Liver (tissue), 8 donors: ENCODE measurements at regions not wholly inside any gene's neighbourhood (a gene's known extent, or its start where the extent isn't known, plus 50 kb on each side); places are given as distances from the start of the nearest gene placed in this dataset.

Experiments used
- DNase-seq: peaks from one replicate; pipeline ENCODE4 v3.0.0-alpha.2; 2017; ENCODE audit warnings: low spot score
- H3K27ac ChIP-seq, 2 donors: one replicate each; pipeline ENCODE4 v1.7.0; 2013; ENCODE audit warnings: inconsistent platforms in 2 of 2, low read length in 2 of 2, control low read depth in 1 of 2, low read depth in 1 of 2, mild to moderate bottlenecking in 1 of 2
- H3K27me3 ChIP-seq, 4 donors: one replicate each; pipeline versions ENCODE4 v1.6.1 to v1.7.0; 2013; ENCODE audit warnings: low read length in 3 of 4, inconsistent platforms in 1 of 4, mild to moderate bottlenecking in 1 of 4, moderate library complexity in 1 of 4; ENCODE audit not compliant: control insufficient read depth in 4 of 4, insufficient read depth in 4 of 4
- H3K36me3 ChIP-seq, 4 donors: one replicate each; pipeline versions ENCODE4 v1.6.1 to v1.7.0; 2013; ENCODE audit warnings: low read length in 3 of 4, mild to moderate bottlenecking in 3 of 4, low read depth in 1 of 4, moderate library complexity in 1 of 4; ENCODE audit not compliant: control insufficient read depth in 4 of 4, insufficient read depth in 3 of 4
- H3K4me1 ChIP-seq, 4 donors: one replicate each; pipeline versions ENCODE4 v1.6.1 to v1.7.0; 2013; ENCODE audit warnings: low read length in 3 of 4, mild to moderate bottlenecking in 3 of 4, moderate library complexity in 1 of 4; ENCODE audit not compliant: control insufficient read depth in 4 of 4, insufficient read depth in 4 of 4
- H3K4me3 ChIP-seq, 3 donors: one replicate each; pipeline versions ENCODE4 v1.6.1 to v1.7.0; 2013; ENCODE audit warnings: low read length in 3 of 3, control low read depth in 1 of 3, low read depth in 1 of 3, mild to moderate bottlenecking in 1 of 3
- H3K9ac ChIP-seq, 2 donors: one replicate each; pipeline ENCODE4 v1.7.0; 2013; ENCODE audit warnings: low read length in 2 of 2, mild to moderate bottlenecking in 2 of 2, moderate library complexity in 2 of 2, control low read depth in 1 of 2, low read depth in 1 of 2
- H3K9me3 ChIP-seq, 4 donors: one replicate each; pipeline versions ENCODE4 v1.6.1 to v1.7.0; 2013; ENCODE audit warnings: low read length in 3 of 4; ENCODE audit not compliant: control insufficient read depth in 4 of 4
- FOXA1 ChIP-seq: IDR thresholded peaks from 2 replicates; pipeline ENCODE4 v1.6.1; 2016; ENCODE audit warnings: antibody characterized with exemption
- FOXA2 ChIP-seq: IDR thresholded peaks from 2 replicates; pipeline ENCODE4 v1.6.1; 2016; ENCODE audit warnings: antibody characterized with exemption
- GABPA ChIP-seq, 2 donors: IDR thresholded peaks in 1 of 2; conservative IDR thresholded peaks in 1 of 2; 2 replicates each; pipeline ENCODE4 v1.6.1; 2016; ENCODE audit warnings: antibody characterized with exemption in 2 of 2, mild to moderate bottlenecking in 1 of 2, moderate library complexity in 1 of 2
- HNF4A ChIP-seq, 2 donors: conservative IDR thresholded peaks; 2 replicates each; pipeline ENCODE4 v1.6.1; 2016; ENCODE audit warnings: antibody characterized with exemption in 2 of 2, mild to moderate bottlenecking in 2 of 2
- HNF4G ChIP-seq: IDR thresholded peaks from 2 replicates; pipeline ENCODE4 v1.6.1; 2016; ENCODE audit warnings: antibody characterized with exemption
- JUND ChIP-seq, 2 donors: IDR thresholded peaks; 2 replicates each; pipeline ENCODE4 v1.6.1; 2016; ENCODE audit warnings: antibody characterized with exemption in 2 of 2
- NR2F2 ChIP-seq: IDR thresholded peaks from 2 replicates; pipeline ENCODE4 v1.6.1; 2016; ENCODE audit warnings: antibody characterized with exemption
- RAD21 ChIP-seq, 2 donors: IDR thresholded peaks; 2 replicates each; pipeline ENCODE4 v1.6.1; 2016; ENCODE audit warnings: antibody characterized with exemption in 2 of 2, mild to moderate bottlenecking in 2 of 2
- SP1 ChIP-seq: IDR thresholded peaks from 2 replicates; pipeline ENCODE4 v1.6.1; 2018; ENCODE audit warnings: antibody characterized with exemption, mild to moderate bottlenecking
- TAF1 ChIP-seq: conservative IDR thresholded peaks from 2 replicates; pipeline ENCODE4 v1.6.1; 2016; ENCODE audit warnings: antibody characterized with exemption, mild to moderate bottlenecking
- YY1 ChIP-seq: IDR thresholded peaks from 2 replicates; pipeline ENCODE4 v1.6.1; 2016; ENCODE audit warnings: antibody characterized with exemption, mild to moderate bottlenecking
- WGBS: extraction: QIAGEN DNeasy Blood & Tissue Kit; methylation state at CpG from one replicate; pipeline ENCODE4 v1.1.7; 2013; 5-methylcytosine and 5-hydroxymethylcytosine counted together
- TF ChIP-seq, protein P1 (sequence below): IDR thresholded peaks from 2 replicates; pipeline ENCODE4 v1.6.1; 2016; ENCODE audit warnings: antibody characterized with exemption
- TF ChIP-seq, protein P2 (sequence below): IDR thresholded peaks from 2 replicates; pipeline ENCODE4 v1.6.1; 2016; ENCODE audit warnings: antibody characterized with exemption
- TF ChIP-seq, protein P3 (sequence below): fragments of 150-350 bp; IDR thresholded peaks from 2 replicates; pipeline ENCODE4 v1.5.1; 2017; ENCODE audit warnings: improper control_type of control experiment, low read depth, low read length; ENCODE audit not compliant: missing input control
- TF ChIP-seq, protein P4 (sequence below): IDR thresholded peaks from 2 replicates; pipeline ENCODE4 v1.6.1; 2016; ENCODE audit warnings: antibody characterized with exemption, mild to moderate bottlenecking
- TF ChIP-seq, protein P5 (sequence below): IDR thresholded peaks from 2 replicates; pipeline ENCODE4 v1.6.1; 2016; ENCODE audit warnings: antibody characterized with exemption
- donor health status: healthy.
- donor health status: healthy.
- donor health status: healthy.
- donor health status: healthy.
- donor health status: healthy.

DNA sequence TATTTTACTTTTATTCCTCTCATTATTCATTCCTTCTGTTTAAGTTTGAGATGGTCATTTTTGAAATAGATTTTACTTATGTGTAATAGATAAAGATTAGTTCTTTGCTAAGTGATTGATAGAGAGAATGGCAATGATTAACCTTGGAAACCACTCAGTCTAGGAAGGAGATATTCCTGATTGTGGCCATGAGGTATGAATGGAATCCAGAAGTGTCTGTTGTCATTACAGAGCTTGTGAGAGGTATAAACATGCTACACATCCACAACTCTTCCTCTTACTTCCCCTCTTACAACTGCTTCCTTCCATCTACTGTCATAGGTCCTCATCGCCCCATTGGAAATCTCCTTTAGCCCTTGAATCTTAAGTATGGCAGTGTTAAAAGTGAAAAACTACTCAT is 988.8 kb upstream of the B3GALT2 start (continued):
- TF ChIP-seq, protein P1, sequence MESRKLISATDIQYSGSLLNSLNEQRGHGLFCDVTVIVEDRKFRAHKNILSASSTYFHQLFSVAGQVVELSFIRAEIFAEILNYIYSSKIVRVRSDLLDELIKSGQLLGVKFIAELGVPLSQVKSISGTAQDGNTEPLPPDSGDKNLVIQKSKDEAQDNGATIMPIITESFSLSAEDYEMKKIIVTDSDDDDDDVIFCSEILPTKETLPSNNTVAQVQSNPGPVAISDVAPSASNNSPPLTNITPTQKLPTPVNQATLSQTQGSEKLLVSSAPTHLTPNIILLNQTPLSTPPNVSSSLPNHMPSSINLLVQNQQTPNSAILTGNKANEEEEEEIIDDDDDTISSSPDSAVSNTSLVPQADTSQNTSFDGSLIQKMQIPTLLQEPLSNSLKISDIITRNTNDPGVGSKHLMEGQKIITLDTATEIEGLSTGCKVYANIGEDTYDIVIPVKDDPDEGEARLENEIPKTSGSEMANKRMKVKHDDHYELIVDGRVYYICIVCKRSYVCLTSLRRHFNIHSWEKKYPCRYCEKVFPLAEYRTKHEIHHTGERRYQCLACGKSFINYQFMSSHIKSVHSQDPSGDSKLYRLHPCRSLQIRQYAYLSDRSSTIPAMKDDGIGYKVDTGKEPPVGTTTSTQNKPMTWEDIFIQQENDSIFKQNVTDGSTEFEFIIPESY = no peak
- TF ChIP-seq GABPA (IDR thresholded peaks at IDR 0.05 in 1 of 2, conservative IDR thresholded peaks at IDR 0.05 in 1 of 2) (no peak), FOXA1 (no peak), SP1 (no peak), RAD21 (IDR thresholded peaks at IDR 0.05) (no peak), HNF4G (no peak), FOXA2 (no peak), NR2F2 (no peak)
- TF ChIP-seq, protein P2, sequence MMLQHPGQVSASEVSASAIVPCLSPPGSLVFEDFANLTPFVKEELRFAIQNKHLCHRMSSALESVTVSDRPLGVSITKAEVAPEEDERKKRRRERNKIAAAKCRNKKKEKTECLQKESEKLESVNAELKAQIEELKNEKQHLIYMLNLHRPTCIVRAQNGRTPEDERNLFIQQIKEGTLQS = no peak

DNA sequence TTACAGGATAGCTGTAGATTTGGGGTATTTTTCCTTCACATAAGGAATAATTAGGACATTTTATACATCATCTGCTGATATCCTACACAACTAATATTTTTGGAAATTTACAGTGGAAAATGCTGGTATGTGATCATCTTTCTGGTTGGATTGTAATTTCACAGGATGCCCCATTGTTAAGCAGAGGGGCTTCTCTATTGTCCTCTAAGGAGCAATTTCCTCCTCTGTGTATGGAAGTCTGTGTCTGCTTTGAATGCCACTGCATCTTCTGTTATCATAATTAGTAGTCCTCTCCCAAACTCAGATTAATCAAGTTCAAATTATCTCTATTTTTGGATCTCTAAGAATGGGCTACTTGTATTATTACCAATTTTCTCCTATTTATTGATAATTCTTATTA is 988.1 kb upstream of the B3GALT2 start:
- Histone ChIP-seq H3K4me1 (no peaks in the 10 kb centered on the region), H3K27ac (no peak overlapping the region), H3K27me3 (no peaks in the 10 kb centered on the region), H3K9me3 (no peaks in the 10 kb centered on the region), H3K4me3 (no peak overlapping the region), H3K9ac (no peak overlapping the region), H3K36me3 (no peaks in the 10 kb centered on the region)
- no peak for DNase-seq
- TF ChIP-seq, protein P3, sequence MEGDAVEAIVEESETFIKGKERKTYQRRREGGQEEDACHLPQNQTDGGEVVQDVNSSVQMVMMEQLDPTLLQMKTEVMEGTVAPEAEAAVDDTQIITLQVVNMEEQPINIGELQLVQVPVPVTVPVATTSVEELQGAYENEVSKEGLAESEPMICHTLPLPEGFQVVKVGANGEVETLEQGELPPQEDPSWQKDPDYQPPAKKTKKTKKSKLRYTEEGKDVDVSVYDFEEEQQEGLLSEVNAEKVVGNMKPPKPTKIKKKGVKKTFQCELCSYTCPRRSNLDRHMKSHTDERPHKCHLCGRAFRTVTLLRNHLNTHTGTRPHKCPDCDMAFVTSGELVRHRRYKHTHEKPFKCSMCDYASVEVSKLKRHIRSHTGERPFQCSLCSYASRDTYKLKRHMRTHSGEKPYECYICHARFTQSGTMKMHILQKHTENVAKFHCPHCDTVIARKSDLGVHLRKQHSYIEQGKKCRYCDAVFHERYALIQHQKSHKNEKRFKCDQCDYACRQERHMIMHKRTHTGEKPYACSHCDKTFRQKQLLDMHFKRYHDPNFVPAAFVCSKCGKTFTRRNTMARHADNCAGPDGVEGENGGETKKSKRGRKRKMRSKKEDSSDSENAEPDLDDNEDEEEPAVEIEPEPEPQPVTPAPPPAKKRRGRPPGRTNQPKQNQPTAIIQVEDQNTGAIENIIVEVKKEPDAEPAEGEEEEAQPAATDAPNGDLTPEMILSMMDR = no peak
- TF ChIP-seq, protein P4, sequence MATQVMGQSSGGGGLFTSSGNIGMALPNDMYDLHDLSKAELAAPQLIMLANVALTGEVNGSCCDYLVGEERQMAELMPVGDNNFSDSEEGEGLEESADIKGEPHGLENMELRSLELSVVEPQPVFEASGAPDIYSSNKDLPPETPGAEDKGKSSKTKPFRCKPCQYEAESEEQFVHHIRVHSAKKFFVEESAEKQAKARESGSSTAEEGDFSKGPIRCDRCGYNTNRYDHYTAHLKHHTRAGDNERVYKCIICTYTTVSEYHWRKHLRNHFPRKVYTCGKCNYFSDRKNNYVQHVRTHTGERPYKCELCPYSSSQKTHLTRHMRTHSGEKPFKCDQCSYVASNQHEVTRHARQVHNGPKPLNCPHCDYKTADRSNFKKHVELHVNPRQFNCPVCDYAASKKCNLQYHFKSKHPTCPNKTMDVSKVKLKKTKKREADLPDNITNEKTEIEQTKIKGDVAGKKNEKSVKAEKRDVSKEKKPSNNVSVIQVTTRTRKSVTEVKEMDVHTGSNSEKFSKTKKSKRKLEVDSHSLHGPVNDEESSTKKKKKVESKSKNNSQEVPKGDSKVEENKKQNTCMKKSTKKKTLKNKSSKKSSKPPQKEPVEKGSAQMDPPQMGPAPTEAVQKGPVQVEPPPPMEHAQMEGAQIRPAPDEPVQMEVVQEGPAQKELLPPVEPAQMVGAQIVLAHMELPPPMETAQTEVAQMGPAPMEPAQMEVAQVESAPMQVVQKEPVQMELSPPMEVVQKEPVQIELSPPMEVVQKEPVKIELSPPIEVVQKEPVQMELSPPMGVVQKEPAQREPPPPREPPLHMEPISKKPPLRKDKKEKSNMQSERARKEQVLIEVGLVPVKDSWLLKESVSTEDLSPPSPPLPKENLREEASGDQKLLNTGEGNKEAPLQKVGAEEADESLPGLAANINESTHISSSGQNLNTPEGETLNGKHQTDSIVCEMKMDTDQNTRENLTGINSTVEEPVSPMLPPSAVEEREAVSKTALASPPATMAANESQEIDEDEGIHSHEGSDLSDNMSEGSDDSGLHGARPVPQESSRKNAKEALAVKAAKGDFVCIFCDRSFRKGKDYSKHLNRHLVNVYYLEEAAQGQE = no peak
- TF ChIP-seq GABPA (IDR thresholded peaks at IDR 0.05 in 1 of 2, conservative IDR thresholded peaks at IDR 0.05 in 1 of 2) (no peak), YY1 (no peak), HNF4G (no peak), HNF4A (conservative IDR thresholded peaks at IDR 0.05) (no peak), FOXA1 (no peak), RAD21 (IDR thresholded peaks at IDR 0.05) (no peak)
- TF ChIP-seq, protein P2 = no peak

DNA sequence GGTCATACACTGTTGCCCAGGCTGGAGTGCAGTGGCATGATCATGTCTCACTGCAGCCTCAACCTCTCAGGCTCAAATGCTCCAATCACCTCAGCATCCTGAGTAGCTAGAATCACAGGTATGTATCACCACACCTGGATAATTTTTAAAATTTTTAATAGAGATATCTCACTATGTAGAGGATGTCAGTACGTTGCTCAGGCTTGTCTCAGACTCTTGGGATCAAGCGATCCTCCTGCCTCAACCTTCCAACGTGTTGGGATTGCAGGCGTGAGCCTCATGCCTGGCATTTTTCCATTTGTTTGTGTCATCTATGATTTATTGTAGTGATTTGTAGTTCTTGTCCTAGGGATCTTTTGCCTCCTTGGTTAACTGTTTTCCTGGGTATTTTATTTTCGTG is 985.2 kb upstream of the B3GALT2 start:
- no peak for DNase-seq
- Histone ChIP-seq H3K9me3 (peaks cover 0 to 2% (median 0%) of the 10 kb centered on the region in 4 donors), H3K36me3 (no peaks in the 10 kb centered on the region), H3K27ac (no peak overlapping the region), H3K4me1 (no peaks in the 10 kb centered on the region), H3K4me3 (no peak overlapping the region), H3K9ac (no peak overlapping the region), H3K27me3 (no peaks in the 10 kb centered on the region)
- 77% methylated on average over 5 of the region's 5 CpGs for WGBS
- TF ChIP-seq FOXA1 (no peak), HNF4A (conservative IDR thresholded peaks at IDR 0.05) (no peak), TAF1 (no peak), NR2F2 (no peak), HNF4G (no peak), FOXA2 (no peak), SP1 (no peak), GABPA (IDR thresholded peaks at IDR 0.05 in 1 of 2, conservative IDR thresholded peaks at IDR 0.05 in 1 of 2) (no peak), YY1 (no peak), JUND (IDR thresholded peaks at IDR 0.05) (no peak)
- TF ChIP-seq, protein P5, sequence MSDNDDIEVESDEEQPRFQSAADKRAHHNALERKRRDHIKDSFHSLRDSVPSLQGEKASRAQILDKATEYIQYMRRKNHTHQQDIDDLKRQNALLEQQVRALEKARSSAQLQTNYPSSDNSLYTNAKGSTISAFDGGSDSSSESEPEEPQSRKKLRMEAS = no peak
- TF ChIP-seq, protein P2 = no peak
- TF ChIP-seq, protein P4 = no peak
